ENCODE measurements at regions not wholly inside any gene's neighbourhood (a gene's known extent, or its start where the extent isn't known, plus 50 kb on each side); places are given as distances from the start of the nearest gene placed in this dataset.
"Not testable (repeated sequence)": the region's sequence is repeated elsewhere in the genome, so short reads cannot be mapped to it uniquely, and the experiment has no call there.

GRCh38 chr6:81451787-81452186 lies 300.7 kb downstream of the TENT5A start:
- no peak for DNase-seq

GRCh38 chr6:81450180-81450579 lies 302.3 kb downstream of the TENT5A start:
- no peak for DNase-seq

GRCh38 chr6:81446509-81446908 lies 306.0 kb downstream of the TENT5A start:
- DNase-seq = no peak

GRCh38 chr6:81439417-81439816 lies 313.1 kb downstream of the TENT5A start:
- no peak for DNase-seq

- DNase-seq = no peak
Measured at GRCh38 chr6:81436990-81437389, 315.5 kb downstream of the TENT5A start.

- DNase-seq = no peak
Measured at GRCh38 chr6:81413306-81413705, 339.2 kb downstream of the TENT5A start.

- DNase-seq = no peak
Measured at GRCh38 chr6:81401970-81402690, 350.4 kb downstream of the TENT5A start.

- no peak for DNase-seq
Measured at GRCh38 chr6:81396916-81397315, 355.6 kb downstream of the TENT5A start.

- no peak for DNase-seq
Measured at GRCh38 chr6:81387163-81387562, 365.3 kb downstream of the TENT5A start.

- DNase-seq = no peak
Measured at GRCh38 chr6:81384921-81385320, 367.6 kb downstream of the TENT5A start.

- DNase-seq = no peak
Measured at GRCh38 chr6:81383472-81383871, 369.0 kb downstream of the TENT5A start.

- DNase-seq = no peak
Measured at GRCh38 chr6:81382852-81383251, 369.6 kb downstream of the TENT5A start.

- no peak for DNase-seq
Measured at GRCh38 chr6:81381382-81381916, 371.0 kb downstream of the TENT5A start.

GRCh38 chr6:81380718-81381338 lies 371.7 kb downstream of the TENT5A start:
- DNase-seq = no peak

GRCh38 chr6:81376745-81377144 lies 375.7 kb downstream of the TENT5A start:
- no peak for DNase-seq

GRCh38 chr6:81373414-81373813 lies 379.1 kb downstream of the TENT5A start:
- no peak for DNase-seq

GRCh38 chr6:81371930-81372329 lies 380.6 kb downstream of the TENT5A start:
- no peak for DNase-seq

GRCh38 chr6:81366972-81367371 lies 385.5 kb downstream of the TENT5A start:
- no peak for DNase-seq

GRCh38 chr6:81362246-81362645 lies 390.2 kb downstream of the TENT5A start:
- no peak for DNase-seq

GRCh38 chr6:81353262-81353661 lies 399.2 kb downstream of the TENT5A start:
- no peak for DNase-seq

GRCh38 chr6:81344026-81344425 lies 408.5 kb downstream of the TENT5A start:
- DNase-seq = not testable (repeated sequence)

GRCh38 chr6:81340946-81341345 lies 411.5 kb downstream of the TENT5A start:
- no peak for DNase-seq

GRCh38 chr6:81331526-81331925 lies 421.0 kb downstream of the TENT5A start:
- DNase-seq = no peak

- DNase-seq = no peak
Measured at GRCh38 chr6:81328700-81329099, 423.8 kb downstream of the TENT5A start.

Data from NCI-H2171 treated with DMSO at 0.1 percent for 48 hours (cell line).